ENCODE measurements at regions not wholly inside any gene's neighbourhood (a gene's known extent, or its start where the extent isn't known, plus 50 kb on each side); places are given as distances from the start of the nearest gene placed in this dataset.

DNA sequence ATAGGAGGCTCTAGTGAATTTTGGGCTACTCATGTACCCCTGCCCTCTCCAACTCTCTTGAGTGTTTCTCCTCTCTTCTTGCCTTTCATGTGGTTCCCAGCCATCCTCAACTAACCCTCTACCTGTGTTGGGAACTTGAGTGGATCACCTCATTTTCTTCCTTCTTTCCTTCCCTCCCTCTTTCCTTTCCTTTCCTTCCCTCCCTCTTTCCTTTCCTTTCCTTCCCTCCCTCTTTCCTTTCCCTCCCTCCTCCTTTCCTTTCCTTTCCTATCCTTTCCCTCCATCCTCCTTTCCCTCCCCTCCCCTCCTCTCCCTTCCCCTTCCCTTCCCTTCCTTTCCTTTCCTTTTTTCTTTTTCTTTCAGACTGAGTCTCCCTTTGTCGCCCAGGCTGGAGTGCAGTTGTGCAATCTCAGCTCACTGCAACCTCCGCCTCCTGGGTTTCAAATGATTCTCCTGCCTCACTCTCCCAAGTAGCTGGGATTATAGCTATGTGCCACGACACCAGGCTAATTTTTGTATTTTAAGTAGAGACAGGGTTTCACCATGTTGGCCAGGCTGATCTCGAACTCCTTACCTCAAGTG, 63.8 kb downstream of the BTBD3 start:
- TF ChIP-seq, protein P1, sequence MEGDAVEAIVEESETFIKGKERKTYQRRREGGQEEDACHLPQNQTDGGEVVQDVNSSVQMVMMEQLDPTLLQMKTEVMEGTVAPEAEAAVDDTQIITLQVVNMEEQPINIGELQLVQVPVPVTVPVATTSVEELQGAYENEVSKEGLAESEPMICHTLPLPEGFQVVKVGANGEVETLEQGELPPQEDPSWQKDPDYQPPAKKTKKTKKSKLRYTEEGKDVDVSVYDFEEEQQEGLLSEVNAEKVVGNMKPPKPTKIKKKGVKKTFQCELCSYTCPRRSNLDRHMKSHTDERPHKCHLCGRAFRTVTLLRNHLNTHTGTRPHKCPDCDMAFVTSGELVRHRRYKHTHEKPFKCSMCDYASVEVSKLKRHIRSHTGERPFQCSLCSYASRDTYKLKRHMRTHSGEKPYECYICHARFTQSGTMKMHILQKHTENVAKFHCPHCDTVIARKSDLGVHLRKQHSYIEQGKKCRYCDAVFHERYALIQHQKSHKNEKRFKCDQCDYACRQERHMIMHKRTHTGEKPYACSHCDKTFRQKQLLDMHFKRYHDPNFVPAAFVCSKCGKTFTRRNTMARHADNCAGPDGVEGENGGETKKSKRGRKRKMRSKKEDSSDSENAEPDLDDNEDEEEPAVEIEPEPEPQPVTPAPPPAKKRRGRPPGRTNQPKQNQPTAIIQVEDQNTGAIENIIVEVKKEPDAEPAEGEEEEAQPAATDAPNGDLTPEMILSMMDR (IDR thresholded peaks at IDR 0.05; ENCODE audit: insufficient read depth, low read depth, low read length): no peak
- no peak for TF ChIP-seq EZH2 (IDR thresholded peaks at IDR 0.05; ENCODE audit: insufficient read depth, low read length)
